ENCODE measurements at regions not wholly inside any gene's neighbourhood (a gene's known extent, or its start where the extent isn't known, plus 50 kb on each side); places are given as distances from the start of the nearest gene placed in this dataset.

- TF ChIP-seq, protein P1, sequence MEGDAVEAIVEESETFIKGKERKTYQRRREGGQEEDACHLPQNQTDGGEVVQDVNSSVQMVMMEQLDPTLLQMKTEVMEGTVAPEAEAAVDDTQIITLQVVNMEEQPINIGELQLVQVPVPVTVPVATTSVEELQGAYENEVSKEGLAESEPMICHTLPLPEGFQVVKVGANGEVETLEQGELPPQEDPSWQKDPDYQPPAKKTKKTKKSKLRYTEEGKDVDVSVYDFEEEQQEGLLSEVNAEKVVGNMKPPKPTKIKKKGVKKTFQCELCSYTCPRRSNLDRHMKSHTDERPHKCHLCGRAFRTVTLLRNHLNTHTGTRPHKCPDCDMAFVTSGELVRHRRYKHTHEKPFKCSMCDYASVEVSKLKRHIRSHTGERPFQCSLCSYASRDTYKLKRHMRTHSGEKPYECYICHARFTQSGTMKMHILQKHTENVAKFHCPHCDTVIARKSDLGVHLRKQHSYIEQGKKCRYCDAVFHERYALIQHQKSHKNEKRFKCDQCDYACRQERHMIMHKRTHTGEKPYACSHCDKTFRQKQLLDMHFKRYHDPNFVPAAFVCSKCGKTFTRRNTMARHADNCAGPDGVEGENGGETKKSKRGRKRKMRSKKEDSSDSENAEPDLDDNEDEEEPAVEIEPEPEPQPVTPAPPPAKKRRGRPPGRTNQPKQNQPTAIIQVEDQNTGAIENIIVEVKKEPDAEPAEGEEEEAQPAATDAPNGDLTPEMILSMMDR (IDR thresholded peaks at IDR 0.05), result no peak
- TF ChIP-seq POLR2AphosphoS5 (IDR thresholded peaks at IDR 0.05) (no peak), POLR2A (IDR thresholded peaks at IDR 0.05) (no peak), EP300 (IDR thresholded peaks at IDR 0.05) (no peak)
Measured at GRCh38 chr3:5401002-5401401, 213.5 kb downstream of the EDEM1 start.
